NCI-H1417 (cell line): ENCODE measurements at regions not wholly inside any gene's neighbourhood (a gene's known extent, or its start where the extent isn't known, plus 50 kb on each side); places are given as distances from the start of the nearest gene placed in this dataset.

Source experiments
- DNase-seq, 3 experiments: peaks; one replicate each; lab custom pipeline; 2025; lab: John Stamatoyannopoulos, UW

DNA sequence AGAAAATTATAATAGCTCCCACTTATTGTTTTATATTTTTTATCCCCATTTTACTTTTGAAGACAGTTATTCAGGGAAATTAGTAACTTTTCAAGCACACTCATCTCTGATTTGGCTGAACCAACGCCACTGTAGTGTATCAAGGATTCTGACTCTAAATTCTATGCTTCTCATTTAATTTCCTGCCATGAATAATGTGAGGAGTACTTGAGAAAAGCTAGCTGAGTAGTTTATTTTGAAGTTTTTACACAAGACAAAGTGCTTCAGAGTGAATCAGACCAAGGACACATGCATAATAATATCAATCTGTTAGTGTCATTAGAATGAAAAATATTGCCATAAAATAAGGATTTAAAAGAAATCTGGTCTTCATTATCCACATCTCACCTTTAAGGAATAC, 329.9 kb downstream of the SLITRK6 start:
- no peak for DNase-seq

GRCh38 chr13:85462792-85463425, 336.3 kb downstream of the SLITRK6 start:
- DNase-seq = no peak

DNA sequence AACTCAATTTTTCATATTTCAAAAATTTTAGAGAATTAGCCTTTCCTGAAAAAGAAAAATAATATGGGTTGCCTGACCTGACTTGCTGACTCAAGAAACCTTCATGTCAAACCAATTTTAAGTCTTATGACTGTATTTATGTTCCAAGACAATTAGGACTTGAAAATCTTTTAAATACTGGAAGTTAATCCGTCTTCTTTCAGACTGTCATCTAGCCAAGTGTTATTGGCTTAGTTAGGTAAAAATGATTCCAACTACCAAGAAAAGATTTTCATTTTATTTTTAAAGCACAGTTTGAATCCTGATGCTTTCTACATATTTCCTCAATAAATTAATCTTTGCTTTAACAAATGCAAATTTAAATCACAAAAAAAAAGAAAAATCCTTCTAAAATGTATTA, 337.6 kb downstream of the SLITRK6 start:
- DNase-seq = no peak

DNA sequence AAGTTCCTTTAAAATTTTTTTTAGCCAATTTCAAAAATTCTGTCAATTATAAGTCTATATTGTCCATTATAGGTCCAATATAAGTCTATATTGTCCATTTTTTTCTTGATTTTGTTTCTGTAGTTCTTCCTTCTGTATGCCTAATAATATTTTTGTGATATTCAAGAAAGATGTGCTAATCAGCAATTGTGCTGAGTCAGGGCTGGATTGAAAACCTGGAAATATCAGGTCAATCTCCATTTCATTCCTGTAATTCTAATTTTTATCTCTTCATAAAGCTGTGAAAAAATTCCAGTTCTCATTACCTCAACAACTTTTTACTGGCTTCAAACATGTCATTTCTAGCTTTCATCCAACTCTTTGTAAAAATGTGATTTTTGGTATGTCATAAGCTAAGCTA, 353.7 kb downstream of the SLITRK6 start:
- DNase-seq = no peak

GRCh38 chr13:85441975-85442374, 357.2 kb downstream of the SLITRK6 start:
- DNase-seq = no peak

GRCh38 chr13:85441364-85441763, 357.9 kb downstream of the SLITRK6 start:
- no peak for DNase-seq

DNA sequence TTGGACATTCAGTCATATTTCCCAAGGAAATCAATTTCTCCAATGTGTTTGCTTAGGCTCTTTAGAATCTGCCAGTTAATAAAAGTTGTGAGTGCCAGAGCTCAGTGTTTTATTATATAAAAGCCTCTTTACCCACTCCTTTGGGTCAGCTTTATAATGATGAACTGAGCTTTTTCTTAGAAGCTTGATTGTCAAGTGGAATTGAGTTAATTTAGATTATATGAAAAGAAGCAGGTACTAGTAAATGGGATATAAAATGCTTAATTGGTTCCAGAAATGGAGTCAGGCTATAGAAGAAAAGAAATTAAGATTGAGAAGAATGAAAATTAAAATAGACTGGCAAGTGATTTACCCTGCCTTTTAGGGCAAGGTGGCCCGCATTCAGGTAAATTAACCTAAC, 363.2 kb downstream of the SLITRK6 start:
- no peak for DNase-seq

GRCh38 chr13:85434927-85435326, 364.3 kb downstream of the SLITRK6 start:
- no peak for DNase-seq

DNA sequence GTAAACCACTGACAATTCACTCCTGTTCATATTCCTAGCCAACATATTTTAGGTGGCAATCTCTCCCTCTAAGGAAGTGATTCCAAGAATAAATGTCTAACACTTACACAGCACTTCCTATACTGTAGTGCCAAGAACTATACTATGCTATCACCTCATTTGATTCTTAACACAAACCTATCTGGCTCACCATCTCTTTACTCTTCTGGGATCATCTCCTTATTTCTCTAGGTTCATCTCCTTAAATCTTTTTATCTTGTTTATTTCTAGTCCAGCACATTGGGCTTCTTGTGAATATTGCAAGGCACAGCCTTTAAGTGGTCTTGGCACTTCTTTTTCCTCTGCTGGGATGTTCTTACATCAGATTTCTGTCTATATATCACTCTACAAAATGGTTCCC, 366.3 kb downstream of the SLITRK6 start:
- no peak for DNase-seq

- no peak for DNase-seq
Measured at GRCh38 chr13:85431720-85432119, 367.5 kb downstream of the SLITRK6 start.

DNA sequence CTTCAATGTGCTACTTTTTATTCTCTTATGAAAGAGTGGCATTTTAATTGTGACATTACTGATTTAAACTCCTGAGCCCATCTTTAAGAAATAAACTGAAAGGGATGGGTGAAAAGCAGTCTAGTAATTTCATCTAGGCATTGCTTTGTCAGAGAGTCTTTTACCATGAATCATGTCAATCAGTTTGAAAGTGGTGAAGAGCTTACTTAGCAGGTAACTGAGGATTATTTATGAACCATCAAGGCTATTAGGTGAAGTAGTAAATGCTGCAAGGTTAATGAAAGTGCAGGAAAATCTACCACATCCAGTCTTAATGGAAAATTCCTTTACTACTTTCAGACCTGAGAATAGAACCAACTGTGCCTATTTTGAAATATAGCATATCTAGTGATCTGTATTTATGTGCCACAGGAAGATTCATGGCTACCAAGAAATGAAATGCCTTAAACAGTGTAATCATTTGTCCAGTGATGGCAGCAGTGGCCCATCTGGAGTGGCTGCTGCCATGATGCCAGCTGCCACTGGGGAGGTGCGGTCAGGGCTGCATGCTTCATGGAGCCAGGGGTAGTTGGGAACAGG, 368.9 kb downstream of the SLITRK6 start:
- DNase-seq = peak in 1 of 3 experiments; percentile 32

GRCh38 chr13:85427416-85427815, 371.8 kb downstream of the SLITRK6 start:
- no peak for DNase-seq

DNA sequence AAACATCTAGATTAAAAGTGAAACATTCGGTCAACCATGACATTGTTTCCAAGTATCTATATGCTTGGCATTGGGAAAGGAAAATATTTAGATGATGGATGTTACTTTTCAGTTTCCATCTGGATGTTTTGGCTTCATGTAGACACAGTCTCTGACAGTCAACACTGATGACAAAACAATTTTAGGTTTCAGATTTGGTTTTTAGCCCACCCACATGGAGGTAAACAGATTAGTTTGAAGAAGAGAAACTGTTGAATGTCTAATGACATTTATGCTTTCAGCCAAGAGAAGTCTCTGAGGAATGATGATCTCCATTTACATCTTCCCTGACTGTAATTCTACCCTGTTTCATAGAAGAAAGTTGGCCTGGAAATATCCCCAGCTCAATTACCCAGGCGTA, 379.1 kb downstream of the SLITRK6 start:
- no peak for DNase-seq

DNA sequence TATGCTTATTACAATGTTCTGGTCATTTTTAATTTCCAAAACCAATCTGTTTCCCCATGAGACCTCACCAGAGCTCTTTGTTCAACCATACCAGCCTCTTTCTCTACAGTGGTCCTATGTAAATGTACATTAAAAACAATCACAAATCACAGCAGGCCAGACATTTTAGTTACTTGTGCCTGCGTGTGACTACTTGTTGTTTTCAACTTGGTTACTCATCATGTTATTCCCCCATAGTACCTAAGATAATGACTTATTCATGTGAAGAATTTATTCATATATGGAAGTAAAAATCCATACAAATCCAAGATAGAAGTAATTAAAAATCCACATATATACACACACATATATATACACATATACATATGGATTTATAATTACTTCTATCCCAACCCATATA, 379.6 kb downstream of the SLITRK6 start:
- no peak for DNase-seq

GRCh38 chr13:85417807-85418206, 381.4 kb downstream of the SLITRK6 start:
- no peak for DNase-seq

- DNase-seq = no peak
Measured at GRCh38 chr13:85413664-85414063, 385.6 kb downstream of the SLITRK6 start.

DNA sequence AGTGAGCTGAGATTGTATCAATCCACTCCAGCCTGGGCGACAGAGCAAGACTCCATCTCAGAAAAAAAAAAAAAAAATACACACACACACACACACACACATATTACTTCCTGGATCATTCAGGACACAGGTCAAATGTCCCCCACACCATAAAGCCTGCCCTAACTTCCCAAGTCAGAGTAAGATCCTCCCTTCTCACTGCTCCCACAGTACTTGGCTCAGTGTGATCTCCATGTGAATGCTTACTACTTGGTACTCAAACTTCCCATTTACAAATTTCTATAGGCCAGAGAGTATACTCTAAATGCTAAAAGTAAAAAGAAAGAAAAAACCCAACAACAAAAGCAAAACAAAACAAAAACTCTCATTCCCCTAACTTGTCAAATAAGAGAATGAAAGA, 386.8 kb downstream of the SLITRK6 start:
- DNase-seq = no peak

GRCh38 chr13:85411591-85411990, 387.6 kb downstream of the SLITRK6 start:
- DNase-seq = no peak

GRCh38 chr13:85408415-85408814, 390.8 kb downstream of the SLITRK6 start:
- DNase-seq = no peak

GRCh38 chr13:85406269-85406975, 392.8 kb downstream of the SLITRK6 start:
- no peak for DNase-seq

DNA sequence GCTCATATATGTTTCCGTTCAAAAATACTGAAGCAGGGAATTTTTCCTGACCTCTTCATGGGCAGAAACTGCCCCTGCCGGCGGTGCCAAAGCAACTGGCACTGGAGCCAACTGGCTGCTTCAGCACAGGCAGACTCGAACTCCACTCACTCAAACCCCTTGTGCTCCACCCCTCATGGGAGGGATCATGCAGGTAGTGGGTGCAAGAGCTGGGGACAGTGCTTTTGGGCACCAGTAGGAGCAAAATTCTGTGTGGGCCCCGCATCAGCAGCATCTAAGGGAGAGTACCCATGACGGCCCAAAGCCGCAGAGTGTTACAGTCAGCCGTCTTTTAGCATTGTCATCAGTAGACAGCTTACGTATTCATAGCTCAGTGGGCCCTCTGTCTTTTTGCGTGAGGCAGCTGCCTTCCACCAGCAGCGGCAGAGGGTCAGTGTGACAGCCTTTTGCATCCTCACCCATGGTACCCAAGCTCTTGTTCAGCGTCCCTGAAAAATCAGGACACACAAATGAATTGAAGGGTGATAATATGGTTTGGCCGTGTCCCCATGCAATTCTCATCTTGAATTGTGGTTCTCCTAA, 393.8 kb downstream of the SLITRK6 start:
- DNase-seq = no peak

DNA sequence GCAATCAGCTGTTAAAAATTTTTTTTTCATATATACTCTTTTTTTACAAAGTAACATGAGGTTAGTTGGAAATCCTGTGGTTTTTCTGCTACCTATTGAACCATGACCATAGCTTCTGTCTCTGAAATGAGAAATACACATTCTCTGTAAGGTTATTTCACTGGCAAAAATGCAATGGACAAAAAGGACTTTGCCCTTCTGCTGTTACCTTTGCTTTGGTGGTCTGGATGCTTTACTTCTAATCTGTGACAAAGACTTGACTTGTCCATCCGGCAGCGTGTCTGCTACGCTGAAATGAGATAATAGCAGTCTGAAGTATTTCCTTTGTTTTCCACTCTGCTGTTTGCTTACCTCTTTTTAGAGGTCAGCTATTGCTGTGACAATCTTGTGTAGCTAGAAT, 412.8 kb downstream of the SLITRK6 start:
- DNase-seq = peak in 2 of 3 experiments; percentile 54 to 82

DNA sequence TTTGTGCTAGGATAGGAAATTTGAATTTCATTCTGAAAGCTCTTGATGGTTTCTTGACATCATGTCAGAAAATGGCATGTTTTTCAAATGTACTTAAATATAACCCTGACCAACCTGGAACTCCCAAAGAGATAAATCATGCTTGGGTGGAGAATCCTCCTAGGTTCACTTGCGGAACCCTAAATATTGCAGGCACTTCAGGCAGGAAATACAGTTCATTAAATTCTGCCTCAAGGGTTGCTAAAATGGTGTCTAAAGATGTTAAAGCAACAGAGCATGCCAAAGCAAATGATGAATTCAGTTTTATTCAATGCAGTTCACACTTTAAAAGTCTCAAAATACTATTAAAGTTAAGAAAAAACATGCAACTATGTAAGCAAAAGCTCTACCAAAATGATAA, 415.9 kb downstream of the SLITRK6 start:
- DNase-seq = no peak
